Activated CD4-positive, alpha-beta T cell treated with anti-CD3 and anti-CD28 coated beads, Interleukin-2, amount 50 U/mL, for 16 hours (primary cell): ENCODE measurements at regions not wholly inside any gene's neighbourhood (a gene's known extent, or its start where the extent isn't known, plus 50 kb on each side); places are given as distances from the start of the nearest gene placed in this dataset.

Source experiments
- DNase-seq: peaks from one replicate; pipeline ENCODE4 v3.0.0-alpha.2; 2020

GRCh38 chr20:40738976-40739375 is 49.9 kb upstream of the MAFB start:
- DNase-seq: no peak

GRCh38 chr20:40739841-40740240 is 50.8 kb upstream of the MAFB start:
- no peak for DNase-seq

GRCh38 chr20:40741507-40742106 is 52.6 kb upstream of the MAFB start:
- peak; percentile 56 for DNase-seq

GRCh38 chr20:40743141-40743775 is 54.2 kb upstream of the MAFB start:
- no peak for DNase-seq

GRCh38 chr20:40744072-40744817 is 55.2 kb upstream of the MAFB start:
- DNase-seq: no peak

- no peak for DNase-seq
These were observed 55.8 kb upstream of the MAFB start for GRCh38 chr20:40744818-40745175.

- no peak for DNase-seq
These were observed 57.2 kb upstream of the MAFB start for GRCh38 chr20:40746251-40746650.

GRCh38 chr20:40748182-40748581 is 59.1 kb upstream of the MAFB start:
- no peak for DNase-seq

- DNase-seq: no peak
These were observed 61.0 kb upstream of the MAFB start for GRCh38 chr20:40749985-40750506.

- DNase-seq: no peak
These were observed 61.6 kb upstream of the MAFB start for GRCh38 chr20:40750541-40751035.

GRCh38 chr20:40753472-40753871 is 64.4 kb upstream of the MAFB start:
- DNase-seq: no peak

GRCh38 chr20:40754339-40754943 is 65.4 kb upstream of the MAFB start:
- no peak for DNase-seq

- DNase-seq: peak; percentile 49
These were observed 68.1 kb upstream of the MAFB start for GRCh38 chr20:40757087-40757486.

GRCh38 chr20:40758790-40759189 is 69.8 kb upstream of the MAFB start:
- DNase-seq: no peak

GRCh38 chr20:40760399-40760798 is 71.4 kb upstream of the MAFB start:
- DNase-seq: no peak

- DNase-seq: no peak
These were observed 74.7 kb upstream of the MAFB start for GRCh38 chr20:40763646-40764295.

- no peak for DNase-seq
These were observed 76.9 kb upstream of the MAFB start for GRCh38 chr20:40765814-40766480.

- no peak for DNase-seq
These were observed 78.0 kb upstream of the MAFB start for GRCh38 chr20:40766790-40767614.

GRCh38 chr20:40767615-40767924 is 78.5 kb upstream of the MAFB start:
- no peak for DNase-seq

GRCh38 chr20:40768105-40768504 is 79.1 kb upstream of the MAFB start:
- no peak for DNase-seq

GRCh38 chr20:40769677-40770285 is 80.7 kb upstream of the MAFB start:
- DNase-seq: no peak
